ENCODE measurements at regions not wholly inside any gene's neighbourhood (a gene's known extent, or its start where the extent isn't known, plus 50 kb on each side); places are given as distances from the start of the nearest gene placed in this dataset.
"Not testable (repeated sequence)": the region's sequence is repeated elsewhere in the genome, so short reads cannot be mapped to it uniquely, and the experiment has no call there.

GRCh38 chr4:22609951-22610525 lies 82.7 kb upstream of the GBA3 start:
- DNase-seq; H3K27me3 Mint-ChIP-seq; H3K27ac Mint-ChIP-seq; ATAC-seq (ENCODE audit: low read depth in 2 of 2); H3K36me3 Mint-ChIP-seq; H3K9me3 Mint-ChIP-seq; H3K4me1 Mint-ChIP-seq; H3K4me3 Mint-ChIP-seq: not testable (repeated sequence)

- DNase-seq, result no peak
- Mint-ChIP-seq H3K9me3 (no peaks in the 10 kb centered on the region), H3K27ac (no peak overlapping the region), H3K36me3 (no peaks in the 10 kb centered on the region), H3K4me1 (no peaks in the 10 kb centered on the region), H3K27me3 (no peaks in the 10 kb centered on the region), H3K4me3 (peak overlapping the region in 1 of 8 donors; percentile 13)
- no peak for ATAC-seq (ENCODE audit: low read depth in 2 of 2)
Observed at GRCh38 chr4:22614114-22614513, 78.6 kb upstream of the GBA3 start.

GRCh38 chr4:22616516-22616915 lies 76.2 kb upstream of the GBA3 start:
- Mint-ChIP-seq H3K27me3 (no peaks in the 10 kb centered on the region), H3K9me3 (peaks cover 0 to 6% (median 0%) of the 10 kb centered on the region in 7 donors), H3K36me3 (no peaks in the 10 kb centered on the region), H3K4me1 (no peaks in the 10 kb centered on the region), H3K4me3 (no peak overlapping the region), H3K27ac (no peak overlapping the region)
- ATAC-seq (ENCODE audit: low read depth in 2 of 2), result no peak
- no peak for DNase-seq

GRCh38 chr4:22620144-22620543 lies 72.6 kb upstream of the GBA3 start:
- not testable (repeated sequence) for H3K27me3 Mint-ChIP-seq; ATAC-seq (ENCODE audit: low read depth in 2 of 2); H3K27ac Mint-ChIP-seq; H3K4me1 Mint-ChIP-seq; H3K4me3 Mint-ChIP-seq; H3K9me3 Mint-ChIP-seq; H3K36me3 Mint-ChIP-seq; DNase-seq

GRCh38 chr4:22621970-22622369 lies 70.8 kb upstream of the GBA3 start:
- not testable (repeated sequence) for H3K27me3 Mint-ChIP-seq; H3K9me3 Mint-ChIP-seq; H3K36me3 Mint-ChIP-seq; DNase-seq; H3K4me1 Mint-ChIP-seq; ATAC-seq (ENCODE audit: low read depth in 2 of 2); H3K27ac Mint-ChIP-seq; H3K4me3 Mint-ChIP-seq

- not testable (repeated sequence) for DNase-seq; H3K4me3 Mint-ChIP-seq; H3K27me3 Mint-ChIP-seq; H3K9me3 Mint-ChIP-seq; H3K36me3 Mint-ChIP-seq; H3K27ac Mint-ChIP-seq; ATAC-seq (ENCODE audit: low read depth in 2 of 2)
- peaks cover 0 to 13% (median 2%) of the 10 kb centered on the region in 3 donors for H3K4me1 Mint-ChIP-seq
Observed at GRCh38 chr4:22624002-22624401, 68.7 kb upstream of the GBA3 start.

GRCh38 chr4:22625311-22625710 lies 67.4 kb upstream of the GBA3 start:
- no peak overlapping the region for H3K27ac Mint-ChIP-seq
- H3K4me3 Mint-ChIP-seq, result no peak overlapping the region
- no peaks in the 10 kb centered on the region for H3K27me3 Mint-ChIP-seq
- no peaks in the 10 kb centered on the region for H3K36me3 Mint-ChIP-seq
- peaks cover 0 to 5% (median 0%) of the 10 kb centered on the region in 7 donors for H3K9me3 Mint-ChIP-seq
- H3K4me1 Mint-ChIP-seq, result peaks cover 0 to 13% (median 2%) of the 10 kb centered on the region in 3 donors
- ATAC-seq (ENCODE audit: low read depth in 2 of 2), result no peak
- no peak for DNase-seq

GRCh38 chr4:22627851-22628250 lies 64.9 kb upstream of the GBA3 start:
- ATAC-seq (ENCODE audit: low read depth in 2 of 2); H3K27me3 Mint-ChIP-seq; H3K9me3 Mint-ChIP-seq; H3K36me3 Mint-ChIP-seq; DNase-seq; H3K27ac Mint-ChIP-seq: not testable (repeated sequence)
- peaks cover 0 to 13% (median 2%) of the 10 kb centered on the region in 3 donors for H3K4me1 Mint-ChIP-seq
- peak overlapping the region in 1 of 8 donors; percentile 71 for H3K4me3 Mint-ChIP-seq

- H3K27me3 Mint-ChIP-seq; H3K9me3 Mint-ChIP-seq; H3K27ac Mint-ChIP-seq; H3K36me3 Mint-ChIP-seq; H3K4me3 Mint-ChIP-seq; DNase-seq; ATAC-seq (ENCODE audit: low read depth in 2 of 2): not testable (repeated sequence)
- H3K4me1 Mint-ChIP-seq, result peaks cover 0 to 13% (median 2%) of the 10 kb centered on the region in 3 donors
Observed at GRCh38 chr4:22630161-22630975, 62.4 kb upstream of the GBA3 start.

- not testable (repeated sequence) for H3K36me3 Mint-ChIP-seq; DNase-seq; H3K27ac Mint-ChIP-seq; ATAC-seq (ENCODE audit: low read depth in 2 of 2); H3K4me3 Mint-ChIP-seq; H3K27me3 Mint-ChIP-seq; H3K9me3 Mint-ChIP-seq
- H3K4me1 Mint-ChIP-seq, result peaks cover 0 to 13% (median 2%) of the 10 kb centered on the region in 3 donors
Observed at GRCh38 chr4:22631167-22631566, 61.6 kb upstream of the GBA3 start.

- ATAC-seq (ENCODE audit: low read depth in 2 of 2) (no peak), DNase-seq (no peak)
- H3K4me1 Mint-ChIP-seq, result no peaks in the 10 kb centered on the region
- H3K27ac Mint-ChIP-seq, result no peak overlapping the region
- peaks cover 0 to 10% (median 2%) of the 10 kb centered on the region in 7 donors for H3K9me3 Mint-ChIP-seq
- no peaks in the 10 kb centered on the region for H3K27me3 Mint-ChIP-seq
- H3K4me3 Mint-ChIP-seq, result no peak overlapping the region
- H3K36me3 Mint-ChIP-seq, result no peaks in the 10 kb centered on the region
Observed at GRCh38 chr4:22634541-22635181, 58.1 kb upstream of the GBA3 start.

- not testable (repeated sequence) for H3K27me3 Mint-ChIP-seq; ATAC-seq (ENCODE audit: low read depth in 2 of 2); H3K27ac Mint-ChIP-seq; H3K4me3 Mint-ChIP-seq; H3K36me3 Mint-ChIP-seq; DNase-seq; H3K4me1 Mint-ChIP-seq
- H3K9me3 Mint-ChIP-seq, result peaks cover 0 to 13% (median 7%) of the 10 kb centered on the region in 7 donors
Observed at GRCh38 chr4:22635182-22635549, 57.6 kb upstream of the GBA3 start.

- H3K9me3 Mint-ChIP-seq, result peaks cover 2 to 18% (median 13%) of the 10 kb centered on the region in 7 donors
- ATAC-seq (ENCODE audit: low read depth in 2 of 2), result no peak
- H3K36me3 Mint-ChIP-seq, result peaks cover 0 to 5% of the 10 kb centered on the region in 2 donors
- DNase-seq, result no peak
- no peak overlapping the region for H3K27ac Mint-ChIP-seq
- no peak overlapping the region for H3K4me3 Mint-ChIP-seq
- no peaks in the 10 kb centered on the region for H3K4me1 Mint-ChIP-seq
- no peaks in the 10 kb centered on the region for H3K27me3 Mint-ChIP-seq
Observed at GRCh38 chr4:22635692-22636091, 57.0 kb upstream of the GBA3 start.

GRCh38 chr4:22637306-22637705 lies 55.4 kb upstream of the GBA3 start:
- Mint-ChIP-seq H3K27me3 (no peaks in the 10 kb centered on the region), H3K9me3 (peaks cover 5 to 25% (median 16%) of the 10 kb centered on the region in 7 donors), H3K36me3 (peaks cover 0 to 8% of the 10 kb centered on the region in 2 donors), H3K4me1 (no peaks in the 10 kb centered on the region), H3K27ac (no peak overlapping the region), H3K4me3 (no peak overlapping the region)
- no peak for ATAC-seq (ENCODE audit: low read depth in 2 of 2)
- DNase-seq, result no peak

All from naive B cell (primary cell).